ENCODE measurements at regions not wholly inside any gene's neighbourhood (a gene's known extent, or its start where the extent isn't known, plus 50 kb on each side); places are given as distances from the start of the nearest gene placed in this dataset.

- ChIA-PET POLR2A (no interaction called here), CTCF (no interaction called here), SMC1A (ENCODE audit: uncharacterized antibody, unreplicated experiment) (interaction anchor here (0.7 kb wide), 1 partner anchor 65 kb away, joined by 3 read pairs; no protein-coding TSS in a partner anchor), RAD21 (ENCODE audit: unreplicated experiment) (no interaction called here)
- H3K4me3 ChIP-seq, result no peak overlapping the region
- no peaks in the 10 kb centered on the region for H3K9me3 ChIP-seq (replicated peaks; ENCODE audit: control insufficient read depth, insufficient read depth, low read length)
- no peak for ATAC-seq
- in situ Hi-C loops (cut with MboI) (no loop called here), intact Hi-C loops (cut with micrococcal nuclease; ENCODE audit: unreplicated experiment) (no loop called here)
- 0% methylated on average over 2 of the region's 2 CpGs for WGBS (ENCODE audit: insufficient coverage, insufficient replicate concordance, low lambda C conversion rate, missing lambda C conversion rate)
- H3K4me2 ChIP-seq (ENCODE audit: control insufficient read depth, insufficient read depth), result no peak overlapping the region
- H3K4me1 ChIP-seq (ENCODE audit: control insufficient read depth, insufficient read depth, low read length), result no peaks in the 10 kb centered on the region
- no peak for FAIRE-seq
- no peak overlapping the region for H3K9ac ChIP-seq (ENCODE audit: control insufficient read depth, insufficient read depth, low read length)
- H3K79me2 ChIP-seq (ENCODE audit: control insufficient read depth, insufficient read depth, low read length), result no peaks in the 10 kb centered on the region
- BruUV-seq (replicated peaks), result no TSS peak
- H4K20me1 ChIP-seq (ENCODE audit: control insufficient read depth, insufficient read depth), result no peaks in the 10 kb centered on the region
- H3K36me3 ChIP-seq (ENCODE audit: control insufficient read depth in 2 of 2, insufficient read depth in 2 of 2, low read length in 1 of 2), result no peaks in the 10 kb centered on the region
- H3K27me3 ChIP-seq (replicated peaks in 1 of 2; ENCODE audit: control insufficient read depth in 2 of 2, insufficient read depth in 2 of 2, low read length in 1 of 2), result no peaks in the 10 kb centered on the region; a peak in 1 of 4 replicates
- TF ChIP-seq CTCF (IDR thresholded peaks at IDR 0.05 in 2 of 3, conservative IDR thresholded peaks at IDR 0.05 in 1 of 3; ENCODE audit: control insufficient read depth in 2 of 3, extremely low read depth in 1 of 3, insufficient read depth in 1 of 3, low read depth in 3 of 3, low read length in 3 of 3) (no peak), CHD4 (IDR thresholded peaks at IDR 0.05) (no peak), BCLAF1 (IDR thresholded peaks at IDR 0.05) (no peak), CUX1 (IDR thresholded peaks at IDR 0.05; ENCODE audit: insufficient replicate concordance, low read depth, low read length) (no peak), IKZF1 (conservative IDR thresholded peaks at IDR 0.05) (no peak), FOXM1 (IDR thresholded peaks at IDR 0.05; ENCODE audit: low read depth, low read length) (no peak)
- H2AFZ ChIP-seq (ENCODE audit: control insufficient read depth, low read depth, low read length), result no peak overlapping the region
- no peak overlapping the region for H3K27ac ChIP-seq (ENCODE audit: control insufficient read depth, insufficient read depth)
- no peak for DNase-seq (ENCODE audit: low read depth, low spot score)
These were observed 550.1 kb downstream of the OMA1 start for GRCh38 chr1:57996400-57996799.

Data from GM12878 (cell line).